ENCODE measurements at regions not wholly inside any gene's neighbourhood (a gene's known extent, or its start where the extent isn't known, plus 50 kb on each side); places are given as distances from the start of the nearest gene placed in this dataset.

DNA sequence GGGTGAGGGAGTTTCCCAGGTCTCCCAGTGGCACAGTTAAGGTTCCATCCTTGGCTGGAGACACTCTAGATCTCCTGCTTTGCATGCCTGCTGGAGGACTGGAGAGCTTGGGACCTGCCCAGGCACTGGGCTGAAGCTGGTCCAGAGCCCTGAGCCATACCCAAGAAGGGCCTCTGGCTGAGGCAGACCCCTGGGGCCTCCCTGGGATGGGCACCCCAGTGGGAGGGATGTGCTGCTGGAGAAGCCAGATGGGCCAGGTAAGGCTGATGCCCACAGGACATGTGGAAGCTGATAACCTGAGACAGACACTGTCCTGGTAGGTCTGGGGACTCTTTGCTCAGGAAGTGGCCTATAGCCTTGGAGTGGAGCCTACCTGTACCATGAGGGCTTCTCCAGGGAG, 160.7 kb downstream of the TFCP2L1 start:
- no peak for TF ChIP-seq POLR2A (IDR thresholded peaks at IDR 0.05)
- TF ChIP-seq, protein P1, sequence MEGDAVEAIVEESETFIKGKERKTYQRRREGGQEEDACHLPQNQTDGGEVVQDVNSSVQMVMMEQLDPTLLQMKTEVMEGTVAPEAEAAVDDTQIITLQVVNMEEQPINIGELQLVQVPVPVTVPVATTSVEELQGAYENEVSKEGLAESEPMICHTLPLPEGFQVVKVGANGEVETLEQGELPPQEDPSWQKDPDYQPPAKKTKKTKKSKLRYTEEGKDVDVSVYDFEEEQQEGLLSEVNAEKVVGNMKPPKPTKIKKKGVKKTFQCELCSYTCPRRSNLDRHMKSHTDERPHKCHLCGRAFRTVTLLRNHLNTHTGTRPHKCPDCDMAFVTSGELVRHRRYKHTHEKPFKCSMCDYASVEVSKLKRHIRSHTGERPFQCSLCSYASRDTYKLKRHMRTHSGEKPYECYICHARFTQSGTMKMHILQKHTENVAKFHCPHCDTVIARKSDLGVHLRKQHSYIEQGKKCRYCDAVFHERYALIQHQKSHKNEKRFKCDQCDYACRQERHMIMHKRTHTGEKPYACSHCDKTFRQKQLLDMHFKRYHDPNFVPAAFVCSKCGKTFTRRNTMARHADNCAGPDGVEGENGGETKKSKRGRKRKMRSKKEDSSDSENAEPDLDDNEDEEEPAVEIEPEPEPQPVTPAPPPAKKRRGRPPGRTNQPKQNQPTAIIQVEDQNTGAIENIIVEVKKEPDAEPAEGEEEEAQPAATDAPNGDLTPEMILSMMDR (IDR thresholded peaks at IDR 0.05) = no peak
